Chondrocyte (in vitro differentiated cells): ENCODE measurements at regions not wholly inside any gene's neighbourhood (a gene's known extent, or its start where the extent isn't known, plus 50 kb on each side); places are given as distances from the start of the nearest gene placed in this dataset.

Experiments
- DNase-seq: peaks from one replicate; pipeline ENCODE4 v3.0.0; 2021; ENCODE audit warnings: mixed read lengths, low spot score
- H3K27ac Mint-ChIP-seq: one replicate; pipeline ENCODE4 v1.8.0; 2021; ENCODE audit warnings: mild to moderate bottlenecking, moderate library complexity, mixed read lengths; ENCODE audit not compliant: unreplicated experiment
- H3K27me3 Mint-ChIP-seq: 2 replicates; pipeline ENCODE4 v1.8.0; 2021; ENCODE audit warnings: low read depth, mixed read lengths
- H3K36me3 Mint-ChIP-seq: 2 replicates; pipeline ENCODE4 v1.8.0; 2021; ENCODE audit warnings: low read depth, mixed read lengths
- H3K4me1 Mint-ChIP-seq: 2 replicates; pipeline ENCODE4 v1.8.0; 2021; ENCODE audit warnings: low read depth, mild to moderate bottlenecking, mixed read lengths
- H3K4me3 Mint-ChIP-seq: one replicate; pipeline ENCODE4 v1.8.0; 2021; ENCODE audit warnings: mild to moderate bottlenecking, moderate library complexity, mixed read lengths; ENCODE audit not compliant: unreplicated experiment
- H3K9me3 Mint-ChIP-seq: 2 replicates; pipeline ENCODE4 v1.8.0; 2021; ENCODE audit warnings: low read depth, mixed read lengths
- TF ChIP-seq, protein P1 (sequence below): fragments of 200-600 bp; sonication (generic); IDR thresholded peaks from 2 replicates; pipeline ENCODE4 v1.5.0; 2021; ENCODE audit warnings: antibody characterized with exemption, mild to moderate bottlenecking, moderate library complexity

DNA sequence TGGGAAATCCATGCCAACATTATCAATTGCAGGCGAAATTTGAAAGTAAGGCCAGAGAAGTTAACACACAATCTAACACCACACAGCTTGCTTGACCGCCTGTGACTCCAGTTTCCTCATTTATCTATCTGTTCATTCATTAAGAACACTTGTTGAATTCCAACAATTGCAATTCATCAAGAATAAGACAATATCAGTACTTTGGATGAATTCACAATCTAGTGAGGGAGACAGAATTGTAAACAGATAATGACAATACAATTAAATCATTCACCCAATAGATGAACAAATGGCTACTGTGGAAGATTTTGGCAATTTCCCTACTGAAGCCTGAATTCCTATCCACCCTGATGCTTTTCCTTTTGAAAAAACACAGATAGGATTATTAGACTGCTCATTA is 181.6 kb downstream of the TRIM36 start:
- no peaks in the 10 kb centered on the region for H3K4me1 Mint-ChIP-seq
- H3K27me3 Mint-ChIP-seq = no peaks in the 10 kb centered on the region
- H3K9me3 Mint-ChIP-seq = peaks cover 11% of the 10 kb centered on the region
- TF ChIP-seq, protein P1, sequence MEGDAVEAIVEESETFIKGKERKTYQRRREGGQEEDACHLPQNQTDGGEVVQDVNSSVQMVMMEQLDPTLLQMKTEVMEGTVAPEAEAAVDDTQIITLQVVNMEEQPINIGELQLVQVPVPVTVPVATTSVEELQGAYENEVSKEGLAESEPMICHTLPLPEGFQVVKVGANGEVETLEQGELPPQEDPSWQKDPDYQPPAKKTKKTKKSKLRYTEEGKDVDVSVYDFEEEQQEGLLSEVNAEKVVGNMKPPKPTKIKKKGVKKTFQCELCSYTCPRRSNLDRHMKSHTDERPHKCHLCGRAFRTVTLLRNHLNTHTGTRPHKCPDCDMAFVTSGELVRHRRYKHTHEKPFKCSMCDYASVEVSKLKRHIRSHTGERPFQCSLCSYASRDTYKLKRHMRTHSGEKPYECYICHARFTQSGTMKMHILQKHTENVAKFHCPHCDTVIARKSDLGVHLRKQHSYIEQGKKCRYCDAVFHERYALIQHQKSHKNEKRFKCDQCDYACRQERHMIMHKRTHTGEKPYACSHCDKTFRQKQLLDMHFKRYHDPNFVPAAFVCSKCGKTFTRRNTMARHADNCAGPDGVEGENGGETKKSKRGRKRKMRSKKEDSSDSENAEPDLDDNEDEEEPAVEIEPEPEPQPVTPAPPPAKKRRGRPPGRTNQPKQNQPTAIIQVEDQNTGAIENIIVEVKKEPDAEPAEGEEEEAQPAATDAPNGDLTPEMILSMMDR = no peak
- H3K4me3 Mint-ChIP-seq = no peak overlapping the region
- H3K36me3 Mint-ChIP-seq = no peaks in the 10 kb centered on the region
- DNase-seq = no peak
- H3K27ac Mint-ChIP-seq = no peak overlapping the region

DNA sequence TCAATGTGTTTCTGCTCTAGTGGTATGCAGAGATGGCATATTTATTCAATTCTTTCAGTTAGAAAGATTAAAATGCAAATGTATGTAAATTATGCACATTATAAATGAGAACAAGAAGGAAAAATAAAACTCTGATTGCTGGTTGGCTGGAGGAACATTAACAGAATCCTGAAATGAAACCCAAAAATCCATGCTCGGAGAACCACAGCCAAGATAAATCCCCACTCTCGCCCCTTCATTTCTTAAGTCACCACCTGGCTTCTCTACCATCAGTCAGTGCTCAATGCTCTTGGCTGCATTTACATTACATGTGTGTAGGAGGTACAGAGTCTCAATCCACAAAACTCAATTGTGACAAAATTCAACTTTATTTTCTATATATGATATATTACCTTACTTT is 184.9 kb downstream of the TRIM36 start:
- no peak overlapping the region for H3K4me3 Mint-ChIP-seq
- H3K27me3 Mint-ChIP-seq = no peaks in the 10 kb centered on the region
- DNase-seq = no peak
- H3K36me3 Mint-ChIP-seq = no peaks in the 10 kb centered on the region
- no peak overlapping the region for H3K27ac Mint-ChIP-seq
- TF ChIP-seq, protein P1 = no peak
- no peaks in the 10 kb centered on the region for H3K4me1 Mint-ChIP-seq
- peaks cover 3% of the 10 kb centered on the region for H3K9me3 Mint-ChIP-seq

DNA sequence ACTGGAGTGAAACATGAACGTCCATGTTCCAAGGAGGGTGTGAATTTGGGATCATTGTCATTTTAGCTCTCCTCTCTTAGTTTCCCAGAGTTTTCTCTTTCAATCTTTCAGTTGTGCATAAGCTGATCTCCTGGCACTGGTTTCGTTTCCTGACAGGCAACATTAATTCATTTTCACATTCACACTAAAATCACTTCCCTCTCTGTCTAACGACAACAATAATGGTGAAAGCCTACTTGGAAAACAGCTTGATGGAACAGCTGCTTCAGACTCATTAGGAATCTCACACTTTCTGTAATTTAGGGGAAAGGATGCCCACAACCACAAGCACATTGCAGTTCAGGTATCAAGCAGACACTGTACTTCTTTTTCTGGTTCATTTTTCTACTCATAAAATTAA is 188.6 kb downstream of the TRIM36 start:
- H3K27ac Mint-ChIP-seq = no peak overlapping the region
- TF ChIP-seq, protein P1 = no peak
- DNase-seq = no peak
- no peaks in the 10 kb centered on the region for H3K27me3 Mint-ChIP-seq
- H3K9me3 Mint-ChIP-seq = no peaks in the 10 kb centered on the region
- H3K36me3 Mint-ChIP-seq = no peaks in the 10 kb centered on the region
- H3K4me3 Mint-ChIP-seq = no peak overlapping the region
- H3K4me1 Mint-ChIP-seq = no peaks in the 10 kb centered on the region

- no peaks in the 10 kb centered on the region for H3K36me3 Mint-ChIP-seq
- TF ChIP-seq, protein P1 = no peak
- H3K27ac Mint-ChIP-seq = no peak overlapping the region
- DNase-seq = no peak
- no peaks in the 10 kb centered on the region for H3K9me3 Mint-ChIP-seq
- peaks cover 3% of the 10 kb centered on the region for H3K27me3 Mint-ChIP-seq
- no peaks in the 10 kb centered on the region for H3K4me1 Mint-ChIP-seq
- no peak overlapping the region for H3K4me3 Mint-ChIP-seq
Measured at GRCh38 chr5:114977979-114978573, 191.6 kb downstream of the TRIM36 start.

- H3K27me3 Mint-ChIP-seq = no peaks in the 10 kb centered on the region
- no peaks in the 10 kb centered on the region for H3K36me3 Mint-ChIP-seq
- H3K27ac Mint-ChIP-seq = no peak overlapping the region
- TF ChIP-seq, protein P1 = no peak
- no peaks in the 10 kb centered on the region for H3K4me1 Mint-ChIP-seq
- no peak overlapping the region for H3K4me3 Mint-ChIP-seq
- no peak for DNase-seq
- peaks cover 25% of the 10 kb centered on the region for H3K9me3 Mint-ChIP-seq
Measured at GRCh38 chr5:114969482-114969881, 200.2 kb downstream of the TRIM36 start.
